Panc1 (cell line): ENCODE measurements at regions not wholly inside any gene's neighbourhood (a gene's known extent, or its start where the extent isn't known, plus 50 kb on each side); places are given as distances from the start of the nearest gene placed in this dataset.

ENCODE experiments used
- CTCF ChIP-seq: fragments of 450-650 bp; IDR thresholded peaks from 2 replicates; pipeline ENCODE4 v1.5.1; 2017; ENCODE audit warnings: mild to moderate bottlenecking
- POLR2AphosphoS5 ChIP-seq: IDR thresholded peaks from 2 replicates; pipeline ENCODE4 v1.6.1; 2012; ENCODE audit warnings: mild to moderate bottlenecking, low read depth, low read length, moderate library complexity
- REST ChIP-seq, 2 experiments: IDR thresholded peaks; 2 replicates each; pipeline ENCODE4 v1.6.1; 2011 to 2012; ENCODE audit warnings: low read depth in 2 of 2, control low read depth in 1 of 2, low read length in 1 of 2, mild to moderate bottlenecking in 1 of 2, moderate library complexity in 1 of 2; ENCODE audit not compliant: insufficient read depth in 1 of 2
- SIN3A ChIP-seq: IDR thresholded peaks from 2 replicates; pipeline ENCODE4 v1.6.1; 2012; ENCODE audit warnings: low read depth, mild to moderate bottlenecking, low read length, moderate library complexity, borderline replicate concordance; ENCODE audit not compliant: insufficient read depth

GRCh38 chr12:87136330-87136976, 880.3 kb upstream of the MGAT4C start:
- TF ChIP-seq REST (IDR thresholded peaks at IDR 0.05; ENCODE audit: insufficient read depth in 1 of 2, low read depth in 2 of 2, low read length in 1 of 2) (no peak), CTCF (no peak), SIN3A (no peak), POLR2AphosphoS5 (no peak)
